Activated naive CD4-positive, alpha-beta T cell (primary cell): ENCODE measurements at regions not wholly inside any gene's neighbourhood (a gene's known extent, or its start where the extent isn't known, plus 50 kb on each side); places are given as distances from the start of the nearest gene placed in this dataset.
"Not testable (repeated sequence)": the region's sequence is repeated elsewhere in the genome, so short reads cannot be mapped to it uniquely, and the experiment has no call there.

Experiments used
- DNase-seq, 4 experiments: peaks; one replicate each; lab custom pipeline; 2025; lab: John Stamatoyannopoulos, UW

DNA sequence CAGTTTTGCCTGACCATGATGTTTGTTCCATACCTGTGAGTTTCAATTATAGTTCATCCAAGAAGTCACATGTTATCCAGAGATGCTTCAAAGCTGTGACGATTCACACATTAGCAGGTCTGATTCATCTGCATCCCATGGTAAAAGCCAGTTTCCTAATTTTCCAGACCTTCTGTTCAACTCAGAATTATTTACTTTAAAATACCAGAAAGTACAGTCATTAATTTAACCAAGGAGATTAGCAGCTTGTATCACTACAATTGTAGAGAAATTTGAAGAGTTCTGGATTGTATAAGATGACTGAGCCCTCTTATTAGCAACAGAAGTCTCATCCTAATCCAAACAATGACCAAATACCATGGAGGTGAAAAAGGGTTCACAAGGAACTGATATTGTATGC, 76.1 kb upstream of the THBS1 start:
- DNase-seq = no peak

DNA sequence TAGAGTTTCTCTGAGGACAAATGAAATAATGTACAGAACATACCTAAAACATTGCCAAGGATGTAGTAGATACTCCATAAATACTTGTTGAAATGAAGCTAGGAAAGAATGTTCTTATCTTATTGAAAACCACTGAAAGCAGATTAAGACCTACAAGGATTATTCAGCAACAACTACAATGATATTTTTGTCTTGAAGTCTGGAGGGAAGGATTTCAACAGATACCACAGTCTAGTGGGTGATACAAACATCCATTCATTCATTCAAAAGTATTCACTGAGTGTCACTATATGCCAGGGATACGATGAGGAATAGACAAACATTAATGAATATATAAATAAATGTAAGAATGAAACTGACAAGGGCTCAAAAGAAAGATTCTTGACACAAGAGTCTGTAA, 74.7 kb upstream of the THBS1 start:
- DNase-seq = no peak

DNA sequence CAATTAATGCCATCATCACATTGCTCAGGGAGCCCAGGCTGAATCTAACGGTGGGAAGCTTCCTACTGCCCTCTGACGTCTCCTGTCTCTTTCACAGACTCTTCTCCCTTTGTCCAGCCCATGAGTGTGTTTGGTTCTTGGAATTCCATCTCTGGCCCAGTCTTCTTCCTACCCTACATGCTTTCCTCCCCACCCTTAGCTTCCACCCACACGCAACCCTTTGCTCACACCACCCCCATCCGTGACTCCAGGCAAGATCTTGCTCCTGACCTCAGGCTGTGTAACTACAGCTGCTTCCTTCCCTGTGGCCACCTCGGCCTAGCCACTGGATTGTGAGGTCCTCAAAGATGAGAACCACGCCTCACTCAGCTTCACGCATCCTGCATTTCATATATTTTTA, 72.3 kb upstream of the THBS1 start:
- no peak for DNase-seq

DNA sequence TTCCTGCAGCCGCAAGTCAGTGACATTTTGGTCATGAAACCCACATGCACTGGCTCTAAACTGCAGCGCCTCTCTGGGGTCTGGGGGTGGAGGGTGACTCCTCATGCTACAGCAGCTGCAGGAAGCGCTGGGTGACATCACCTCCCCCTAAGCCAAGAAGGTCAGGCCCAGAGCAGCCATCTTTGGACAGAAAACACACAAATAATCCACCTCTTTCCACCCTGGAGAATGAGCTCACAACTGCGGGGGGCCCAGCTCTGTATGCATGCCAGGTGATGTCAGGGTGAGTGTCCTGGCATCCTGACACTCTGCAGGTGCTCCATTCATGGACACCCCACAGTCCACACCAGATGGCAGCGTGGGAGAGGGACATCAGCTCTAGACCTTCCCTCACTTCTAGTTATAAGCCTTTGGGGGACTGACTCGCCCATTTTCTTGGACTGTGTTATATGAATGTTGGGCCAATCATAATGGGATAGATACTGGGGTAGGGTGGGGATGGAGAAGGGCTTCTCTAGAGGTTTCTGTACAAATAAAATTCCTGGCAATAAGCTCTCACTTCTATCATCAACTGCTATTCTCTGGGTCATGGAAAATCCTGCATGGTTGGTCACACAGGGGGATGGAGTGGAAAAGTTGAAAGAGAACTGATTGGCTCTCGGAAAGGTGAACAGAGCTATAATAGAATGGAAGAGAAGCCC, 70.7 kb upstream of the THBS1 start:
- no peak for DNase-seq

DNA sequence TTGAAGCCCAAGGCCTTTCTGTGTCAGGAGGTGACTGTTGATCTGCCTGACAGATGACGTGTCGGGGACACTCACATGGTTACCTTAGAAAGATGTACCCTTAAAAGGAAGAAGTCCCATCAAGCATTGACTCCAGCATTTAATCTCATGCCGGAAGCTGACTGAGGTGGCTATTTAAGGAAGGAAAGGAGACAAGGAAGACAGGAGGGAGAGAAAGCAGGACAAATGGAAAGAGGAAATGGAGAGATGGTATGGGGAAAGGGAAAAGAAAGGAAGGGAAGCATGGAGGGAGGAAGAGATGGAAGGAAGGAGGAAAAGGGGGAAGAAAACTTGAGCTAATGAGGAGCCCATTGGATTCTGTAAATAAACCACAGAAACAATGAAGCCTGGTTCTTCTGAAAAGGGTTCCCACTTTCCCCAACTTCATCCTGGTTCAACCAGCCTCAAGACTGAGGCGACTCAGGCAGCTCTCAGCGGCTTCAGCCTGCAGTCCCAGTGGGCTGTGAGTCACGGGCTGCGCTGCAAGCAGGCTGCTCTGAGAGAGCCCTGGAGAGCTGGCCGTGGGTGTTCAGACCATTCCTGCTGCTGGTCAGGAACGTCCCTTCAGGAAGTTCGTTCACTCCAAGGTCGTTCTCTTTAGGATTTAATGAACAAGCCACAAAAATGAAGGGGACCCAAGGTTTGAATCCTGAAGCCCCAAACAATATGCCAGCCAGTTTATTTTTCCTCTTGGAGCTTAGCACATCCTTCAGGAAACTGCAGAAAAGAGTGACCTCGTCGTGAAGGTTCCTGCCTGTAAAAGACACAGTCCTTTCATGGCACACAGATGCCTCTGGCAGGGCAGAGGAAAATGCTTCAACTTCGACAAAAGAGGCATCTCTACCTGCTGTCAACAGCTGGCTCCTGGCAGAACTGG, 69.6 kb upstream of the THBS1 start:
- DNase-seq = no peak

DNA sequence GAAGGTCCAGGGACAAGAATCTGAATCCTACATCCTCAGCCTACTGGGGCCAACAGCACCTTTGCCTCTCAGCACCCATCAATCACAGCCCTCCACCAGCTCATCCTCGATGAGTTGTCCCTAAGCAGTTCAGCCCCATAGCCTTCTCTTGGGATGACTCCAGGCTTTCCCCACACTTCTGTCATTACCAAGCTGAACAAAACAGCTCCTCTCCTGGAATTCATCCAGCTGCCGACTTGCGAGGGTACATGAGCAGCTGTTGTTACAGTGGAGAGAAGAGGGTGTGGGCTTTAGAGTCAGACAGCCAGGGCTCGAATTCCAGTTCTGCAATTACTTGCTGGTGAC, 69.0 kb upstream of the THBS1 start:
- no peak for DNase-seq

DNA sequence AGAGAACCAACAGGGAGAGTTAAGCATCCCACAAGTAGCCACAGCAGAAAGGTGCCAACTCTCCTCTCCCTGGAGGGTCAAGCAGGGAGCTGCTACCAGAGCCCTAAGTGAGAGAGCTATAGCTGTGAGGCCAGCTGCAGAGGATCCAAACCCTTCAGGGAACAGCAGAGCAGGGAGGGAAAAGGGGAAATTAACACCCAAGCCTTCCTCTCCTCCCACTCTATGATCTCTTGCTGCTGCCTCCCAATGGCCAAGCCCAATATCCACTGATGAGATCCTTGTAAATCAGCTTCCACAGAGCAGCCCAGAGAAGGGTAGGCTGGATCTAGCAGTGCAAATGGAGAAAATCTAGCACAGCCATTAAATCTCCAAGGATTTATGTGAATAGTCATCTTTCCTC, 68.2 kb upstream of the THBS1 start:
- no peak for DNase-seq

DNA sequence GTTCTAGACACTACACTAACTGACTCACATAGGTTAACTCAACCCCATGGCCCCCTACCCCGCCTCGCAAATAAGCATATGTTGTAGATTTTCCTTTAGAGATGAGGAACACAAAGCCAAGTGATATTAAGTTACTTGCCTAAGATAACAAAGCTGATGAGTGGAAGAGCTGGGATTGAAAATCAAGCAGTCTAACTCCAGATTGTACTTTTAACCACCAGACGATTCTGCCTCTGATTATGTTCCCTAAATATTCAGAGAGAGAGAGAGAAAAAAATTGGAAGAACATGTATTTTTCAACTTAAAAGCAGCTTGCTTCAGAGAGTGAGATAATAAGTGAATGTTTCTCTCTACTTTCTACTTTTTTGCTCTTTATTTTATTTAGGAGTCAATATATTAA, 66.9 kb upstream of the THBS1 start:
- no peak for DNase-seq

DNA sequence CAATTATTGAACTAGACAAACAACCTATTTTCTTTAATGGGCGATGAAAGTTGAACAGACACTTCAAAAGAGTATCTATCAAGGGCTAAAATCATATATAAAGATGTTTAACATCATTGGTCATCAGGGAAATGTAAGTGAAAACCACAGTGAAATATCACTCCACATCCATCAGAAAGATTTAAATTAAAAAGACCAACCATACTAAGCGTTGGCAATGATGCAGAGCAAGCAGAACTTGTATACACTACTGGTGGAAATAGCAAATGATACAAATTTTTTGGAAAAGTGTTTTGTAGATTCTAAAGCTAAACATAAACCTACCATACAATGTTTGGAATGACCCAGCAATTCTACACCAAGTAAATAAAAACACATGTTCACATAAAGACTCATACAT, 65.9 kb upstream of the THBS1 start:
- no peak for DNase-seq

DNA sequence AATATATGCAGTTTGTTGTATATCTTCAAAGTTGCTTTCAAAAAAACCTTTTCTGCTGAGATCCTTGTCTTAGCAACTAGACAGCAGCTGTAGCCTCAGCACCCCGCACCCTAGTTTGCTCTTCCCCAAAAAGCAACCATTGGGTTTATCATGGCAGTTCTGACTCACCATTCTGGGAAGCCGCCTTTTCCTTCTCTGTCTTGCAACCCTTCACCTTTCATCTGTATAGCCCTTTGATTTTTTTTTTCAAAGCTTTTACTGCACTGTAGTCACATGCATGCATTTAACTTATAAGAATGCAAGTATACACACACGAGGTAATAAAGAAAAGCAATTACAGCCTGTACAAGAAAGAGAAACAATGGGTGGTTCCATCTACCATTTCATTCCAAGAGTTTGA, 65.1 kb upstream of the THBS1 start:
- DNase-seq = no peak

DNA sequence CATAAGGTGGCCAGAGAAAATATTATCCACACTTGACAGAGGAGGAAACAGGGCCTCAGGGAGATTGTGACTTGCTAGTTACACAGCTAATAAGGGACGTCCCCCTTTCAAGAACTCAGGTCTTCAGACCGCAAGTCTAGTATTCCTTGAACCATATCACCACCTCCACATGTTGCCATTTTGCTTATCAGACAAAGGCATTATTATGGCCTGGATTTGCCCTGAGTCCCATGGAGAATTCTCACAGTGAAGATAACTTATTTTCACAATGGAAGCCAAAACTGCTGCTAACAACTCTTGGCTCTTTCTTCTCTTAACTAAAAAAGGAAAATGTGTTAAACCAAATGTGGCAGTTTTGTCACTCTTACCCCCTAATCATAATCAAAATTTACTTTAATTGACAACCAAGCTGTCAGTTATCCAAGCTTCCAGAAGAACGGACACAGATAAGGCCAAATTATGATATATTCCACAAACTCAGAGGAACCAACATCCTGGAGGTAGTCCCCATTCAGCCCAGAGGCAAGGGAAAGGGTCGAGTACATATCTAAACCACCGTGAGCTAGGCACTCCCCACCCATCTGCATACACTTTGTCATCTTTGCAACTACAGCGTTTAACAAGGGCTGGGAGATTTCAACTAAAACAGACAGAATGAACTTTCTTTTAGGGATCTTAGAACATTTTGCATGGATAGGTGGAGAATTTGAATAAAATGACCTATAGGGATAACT, 63.6 kb upstream of the THBS1 start:
- DNase-seq = no peak

DNA sequence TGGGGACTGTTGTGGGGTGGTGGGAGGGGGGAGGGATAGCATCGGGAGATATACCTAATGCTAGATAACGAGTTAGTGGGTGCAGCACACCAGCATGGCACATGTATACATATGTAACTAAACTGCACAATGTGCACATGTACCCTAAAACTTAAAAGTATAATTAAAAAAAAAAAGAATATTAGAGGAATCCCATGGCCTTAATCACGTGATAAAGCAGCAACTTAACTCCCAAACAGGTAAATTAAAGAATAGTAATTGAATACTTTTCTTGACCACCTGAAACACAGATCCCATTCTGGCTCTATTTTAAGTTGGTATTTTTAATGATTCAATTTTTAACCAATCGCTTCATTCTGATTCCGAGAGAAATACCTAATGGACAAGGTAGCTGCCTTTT, 56.9 kb upstream of the THBS1 start:
- DNase-seq = not testable (repeated sequence)

DNA sequence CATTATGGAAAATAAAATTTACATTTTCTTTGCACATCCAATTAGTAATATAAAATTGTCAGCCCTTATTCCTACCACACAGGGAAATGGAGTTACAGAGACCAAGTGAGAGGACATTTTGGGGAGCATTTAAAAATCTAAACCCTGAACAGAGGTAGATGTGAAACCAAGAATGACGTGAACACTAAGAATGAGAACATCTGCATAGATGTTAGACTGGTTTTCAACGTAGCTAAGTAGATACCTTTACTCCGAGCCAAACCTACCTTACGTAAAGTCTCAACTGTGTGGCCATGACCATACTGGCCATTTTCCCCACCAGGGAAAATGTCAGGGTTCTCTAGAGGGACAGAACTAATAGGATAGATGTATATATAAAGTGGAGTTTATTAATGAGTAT, 51.4 kb upstream of the THBS1 start:
- DNase-seq = no peak

DNA sequence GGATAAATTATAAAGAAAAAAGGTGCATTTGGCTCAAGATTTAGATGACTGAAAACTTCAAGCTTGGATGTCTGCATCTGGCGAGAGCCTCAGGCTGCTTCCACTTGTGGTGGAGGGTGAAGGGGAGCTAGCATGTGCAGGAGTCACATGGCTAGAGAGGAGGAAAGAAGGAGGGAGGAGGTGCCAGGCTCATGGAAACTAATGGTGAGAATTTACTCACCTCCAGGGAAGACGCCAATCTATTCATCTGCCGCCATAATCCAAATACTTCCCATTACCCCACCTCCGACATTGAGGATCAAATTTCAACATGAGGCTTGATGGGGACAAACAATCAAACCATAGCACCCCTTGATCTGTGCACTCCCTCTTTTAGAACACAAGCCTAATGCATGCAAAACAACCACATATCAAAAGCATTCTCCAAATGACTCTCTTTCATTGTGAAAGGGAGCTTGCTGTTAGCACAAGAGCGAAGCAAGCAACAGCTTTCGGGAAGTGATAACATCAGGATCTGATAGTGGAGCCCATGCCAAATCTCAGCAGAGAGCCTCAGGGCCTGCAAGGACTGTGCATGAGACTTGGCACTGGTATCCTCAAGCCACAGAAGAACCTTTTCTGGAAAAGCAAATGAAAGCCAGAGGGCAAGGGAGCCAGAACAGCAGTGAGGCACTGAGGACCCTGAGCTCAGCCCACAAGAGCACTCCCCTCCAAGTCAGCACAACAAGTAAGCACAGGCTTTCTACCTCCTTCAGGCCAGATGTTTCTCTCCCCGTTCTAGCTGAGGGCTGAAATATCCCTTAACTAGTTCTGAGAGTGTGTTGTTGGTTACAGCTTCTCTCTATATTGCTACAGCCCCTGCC, 50.2 kb upstream of the THBS1 start:
- no peak for DNase-seq
